WTC11 (cell line): ENCODE measurements at regions not wholly inside any gene's neighbourhood (a gene's known extent, or its start where the extent isn't known, plus 50 kb on each side); places are given as distances from the start of the nearest gene placed in this dataset.

Experiments used
- CTCF ChIP-seq: fragments of 200-600 bp; IDR thresholded peaks from 2 replicates; pipeline ENCODE4 v1.8.0; 2022; ENCODE audit warnings: antibody characterized with exemption
- FOXJ3 ChIP-seq: sonication (generic); formaldehyde crosslinking; IDR thresholded peaks from 2 replicates; pipeline ENCODE4 v1.9.0; 2021; ENCODE audit warnings: missing genetic modification reagents, mild to moderate bottlenecking, borderline replicate concordance
- JAZF1 ChIP-seq: fragments of 250-450 bp; sonication (Bioruptor Pico); IDR thresholded peaks from 2 replicates; pipeline ENCODE4 v1.9.0; 2021; ENCODE audit warnings: moderate library complexity, mild to moderate bottlenecking, inconsistent platforms
- JUN ChIP-seq: sonication (generic); formaldehyde crosslinking; IDR thresholded peaks from 2 replicates; pipeline ENCODE4 v1.8.0; 2023; ENCODE audit warnings: mild to moderate bottlenecking, missing genetic modification reagents
- MAX ChIP-seq: sonication (generic); formaldehyde crosslinking; IDR thresholded peaks from 2 replicates; pipeline ENCODE4 v1.8.0; 2022; ENCODE audit warnings: mild to moderate bottlenecking, missing genetic modification reagents
- PREB ChIP-seq: sonication (generic); formaldehyde crosslinking; IDR thresholded peaks from 2 replicates; pipeline ENCODE4 v1.8.1; 2022; ENCODE audit warnings: mild to moderate bottlenecking, missing genetic modification reagents, moderate library complexity, borderline replicate concordance

- TF ChIP-seq CTCF, result no peak
- TF ChIP-seq FOXJ3 (CRISPR knock-in tag), result no peak
- no peak for TF ChIP-seq PREB (CRISPR knock-in tag)
- TF ChIP-seq JAZF1 (CRISPR knock-in tag), result no peak
- TF ChIP-seq MAX (CRISPR knock-in tag), result no peak
- no peak for TF ChIP-seq JUN (CRISPR knock-in tag)
Observed at GRCh38 chr9:79143211-79143610, 428.6 kb upstream of the TLE4 start.
